ENCODE measurements at regions not wholly inside any gene's neighbourhood (a gene's known extent, or its start where the extent isn't known, plus 50 kb on each side); places are given as distances from the start of the nearest gene placed in this dataset.

DNA sequence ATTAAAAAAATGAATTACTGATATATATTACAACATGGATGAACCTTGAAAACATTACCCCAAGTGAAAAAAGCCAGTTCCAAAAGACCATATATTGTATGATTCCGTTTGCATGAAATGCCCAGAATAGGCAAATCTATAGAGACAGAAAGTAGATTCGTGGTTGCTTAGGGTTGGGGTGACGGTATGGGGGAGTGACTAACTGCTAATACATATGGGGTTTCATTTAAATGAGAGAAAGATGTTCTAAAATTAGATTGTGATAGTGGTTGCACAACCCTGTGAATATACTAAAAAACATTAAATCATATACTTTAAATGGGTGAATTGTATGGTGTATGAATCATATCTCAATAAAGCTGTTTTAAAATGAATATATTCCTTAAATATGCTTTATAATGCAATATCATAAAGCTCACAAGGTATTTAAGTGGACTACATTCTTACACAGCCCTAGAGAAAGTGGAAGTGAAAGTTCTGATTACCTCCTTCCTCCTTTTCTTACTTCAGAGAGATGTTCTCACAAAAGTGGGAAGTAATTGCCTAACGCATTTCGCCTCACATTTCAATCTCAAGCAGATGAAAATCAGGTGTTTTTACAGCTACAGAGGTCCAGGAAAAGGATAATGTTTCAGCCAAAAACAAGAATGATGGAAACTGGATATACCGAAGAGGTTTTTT, 142.7 kb upstream of the GNAO1 start:
- TF ChIP-seq, protein P1, sequence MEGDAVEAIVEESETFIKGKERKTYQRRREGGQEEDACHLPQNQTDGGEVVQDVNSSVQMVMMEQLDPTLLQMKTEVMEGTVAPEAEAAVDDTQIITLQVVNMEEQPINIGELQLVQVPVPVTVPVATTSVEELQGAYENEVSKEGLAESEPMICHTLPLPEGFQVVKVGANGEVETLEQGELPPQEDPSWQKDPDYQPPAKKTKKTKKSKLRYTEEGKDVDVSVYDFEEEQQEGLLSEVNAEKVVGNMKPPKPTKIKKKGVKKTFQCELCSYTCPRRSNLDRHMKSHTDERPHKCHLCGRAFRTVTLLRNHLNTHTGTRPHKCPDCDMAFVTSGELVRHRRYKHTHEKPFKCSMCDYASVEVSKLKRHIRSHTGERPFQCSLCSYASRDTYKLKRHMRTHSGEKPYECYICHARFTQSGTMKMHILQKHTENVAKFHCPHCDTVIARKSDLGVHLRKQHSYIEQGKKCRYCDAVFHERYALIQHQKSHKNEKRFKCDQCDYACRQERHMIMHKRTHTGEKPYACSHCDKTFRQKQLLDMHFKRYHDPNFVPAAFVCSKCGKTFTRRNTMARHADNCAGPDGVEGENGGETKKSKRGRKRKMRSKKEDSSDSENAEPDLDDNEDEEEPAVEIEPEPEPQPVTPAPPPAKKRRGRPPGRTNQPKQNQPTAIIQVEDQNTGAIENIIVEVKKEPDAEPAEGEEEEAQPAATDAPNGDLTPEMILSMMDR (IDR thresholded peaks at IDR 0.05): no peak
- TF ChIP-seq SIN3A (IDR thresholded peaks at IDR 0.05; ENCODE audit: borderline replicate concordance, insufficient read depth, low read depth, low read length) (no peak), POLR2AphosphoS5 (IDR thresholded peaks at IDR 0.05; ENCODE audit: low read depth, low read length) (no peak), TCF7L2 (IDR thresholded peaks at IDR 0.05; ENCODE audit: low read depth, low read length) (no peak)
- TF ChIP-seq, protein P2, sequence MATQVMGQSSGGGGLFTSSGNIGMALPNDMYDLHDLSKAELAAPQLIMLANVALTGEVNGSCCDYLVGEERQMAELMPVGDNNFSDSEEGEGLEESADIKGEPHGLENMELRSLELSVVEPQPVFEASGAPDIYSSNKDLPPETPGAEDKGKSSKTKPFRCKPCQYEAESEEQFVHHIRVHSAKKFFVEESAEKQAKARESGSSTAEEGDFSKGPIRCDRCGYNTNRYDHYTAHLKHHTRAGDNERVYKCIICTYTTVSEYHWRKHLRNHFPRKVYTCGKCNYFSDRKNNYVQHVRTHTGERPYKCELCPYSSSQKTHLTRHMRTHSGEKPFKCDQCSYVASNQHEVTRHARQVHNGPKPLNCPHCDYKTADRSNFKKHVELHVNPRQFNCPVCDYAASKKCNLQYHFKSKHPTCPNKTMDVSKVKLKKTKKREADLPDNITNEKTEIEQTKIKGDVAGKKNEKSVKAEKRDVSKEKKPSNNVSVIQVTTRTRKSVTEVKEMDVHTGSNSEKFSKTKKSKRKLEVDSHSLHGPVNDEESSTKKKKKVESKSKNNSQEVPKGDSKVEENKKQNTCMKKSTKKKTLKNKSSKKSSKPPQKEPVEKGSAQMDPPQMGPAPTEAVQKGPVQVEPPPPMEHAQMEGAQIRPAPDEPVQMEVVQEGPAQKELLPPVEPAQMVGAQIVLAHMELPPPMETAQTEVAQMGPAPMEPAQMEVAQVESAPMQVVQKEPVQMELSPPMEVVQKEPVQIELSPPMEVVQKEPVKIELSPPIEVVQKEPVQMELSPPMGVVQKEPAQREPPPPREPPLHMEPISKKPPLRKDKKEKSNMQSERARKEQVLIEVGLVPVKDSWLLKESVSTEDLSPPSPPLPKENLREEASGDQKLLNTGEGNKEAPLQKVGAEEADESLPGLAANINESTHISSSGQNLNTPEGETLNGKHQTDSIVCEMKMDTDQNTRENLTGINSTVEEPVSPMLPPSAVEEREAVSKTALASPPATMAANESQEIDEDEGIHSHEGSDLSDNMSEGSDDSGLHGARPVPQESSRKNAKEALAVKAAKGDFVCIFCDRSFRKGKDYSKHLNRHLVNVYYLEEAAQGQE (IDR thresholded peaks at IDR 0.05; ENCODE audit: insufficient read depth in 1 of 2, low read depth in 2 of 2, low read length in 1 of 2): no peak
